GM10266 (cell line): ENCODE measurements at regions not wholly inside any gene's neighbourhood (a gene's known extent, or its start where the extent isn't known, plus 50 kb on each side); places are given as distances from the start of the nearest gene placed in this dataset.

Experiments used
- DNase-seq: peaks from one replicate; pipeline ENCODE4 v3.0.0; 2012; ENCODE audit errors: extremely low spot score
- TF ChIP-seq, protein P1 (sequence below): IDR thresholded peaks from 2 replicates; pipeline ENCODE4 v1.5.1; 2012; ENCODE audit warnings: mild to moderate bottlenecking, low read depth; ENCODE audit not compliant: control insufficient read depth, insufficient read depth; ENCODE audit errors: missing control alignments

DNA sequence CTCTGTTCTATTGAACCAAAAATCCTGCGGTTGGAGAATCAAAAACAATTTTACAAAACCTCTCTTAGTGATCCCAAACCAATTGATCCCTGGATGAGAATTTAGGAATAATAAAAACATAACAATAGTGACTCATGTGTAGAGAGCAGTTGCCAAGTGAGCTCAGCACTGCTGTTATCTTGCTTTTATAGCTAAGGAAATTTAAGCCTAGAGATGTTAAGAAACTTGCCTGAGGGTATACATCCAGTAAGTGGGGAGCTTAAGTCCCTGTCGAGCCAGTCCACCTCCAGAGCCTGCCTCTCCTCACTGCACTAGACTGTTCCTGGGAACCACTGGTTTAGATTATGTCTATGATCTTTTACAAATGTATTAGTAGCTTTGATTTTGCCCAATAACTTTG is 358.4 kb upstream of the LMCD1 start:
- DNase-seq = no peak
- TF ChIP-seq, protein P1, sequence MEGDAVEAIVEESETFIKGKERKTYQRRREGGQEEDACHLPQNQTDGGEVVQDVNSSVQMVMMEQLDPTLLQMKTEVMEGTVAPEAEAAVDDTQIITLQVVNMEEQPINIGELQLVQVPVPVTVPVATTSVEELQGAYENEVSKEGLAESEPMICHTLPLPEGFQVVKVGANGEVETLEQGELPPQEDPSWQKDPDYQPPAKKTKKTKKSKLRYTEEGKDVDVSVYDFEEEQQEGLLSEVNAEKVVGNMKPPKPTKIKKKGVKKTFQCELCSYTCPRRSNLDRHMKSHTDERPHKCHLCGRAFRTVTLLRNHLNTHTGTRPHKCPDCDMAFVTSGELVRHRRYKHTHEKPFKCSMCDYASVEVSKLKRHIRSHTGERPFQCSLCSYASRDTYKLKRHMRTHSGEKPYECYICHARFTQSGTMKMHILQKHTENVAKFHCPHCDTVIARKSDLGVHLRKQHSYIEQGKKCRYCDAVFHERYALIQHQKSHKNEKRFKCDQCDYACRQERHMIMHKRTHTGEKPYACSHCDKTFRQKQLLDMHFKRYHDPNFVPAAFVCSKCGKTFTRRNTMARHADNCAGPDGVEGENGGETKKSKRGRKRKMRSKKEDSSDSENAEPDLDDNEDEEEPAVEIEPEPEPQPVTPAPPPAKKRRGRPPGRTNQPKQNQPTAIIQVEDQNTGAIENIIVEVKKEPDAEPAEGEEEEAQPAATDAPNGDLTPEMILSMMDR = no peak

DNA sequence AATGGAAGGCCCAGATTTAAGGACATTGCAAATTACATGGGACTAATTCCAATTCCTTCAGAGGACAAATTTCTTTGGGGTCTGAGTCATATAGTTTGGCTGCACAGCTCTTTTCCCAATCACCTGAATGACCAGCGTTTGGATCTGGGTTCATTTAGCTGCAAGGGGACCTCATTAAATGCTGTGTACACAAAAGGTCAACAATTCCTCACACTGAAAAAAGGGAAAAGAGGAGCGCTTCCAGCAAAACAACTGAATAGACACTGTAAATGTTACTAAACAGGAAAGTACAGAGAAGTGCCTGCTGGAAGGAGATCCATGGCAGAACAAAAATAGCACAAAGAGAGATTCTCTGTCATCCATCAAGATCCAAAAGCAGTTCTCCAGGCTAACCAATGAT is 356.0 kb upstream of the LMCD1 start:
- no peak for DNase-seq
- TF ChIP-seq, protein P1 = no peak

DNA sequence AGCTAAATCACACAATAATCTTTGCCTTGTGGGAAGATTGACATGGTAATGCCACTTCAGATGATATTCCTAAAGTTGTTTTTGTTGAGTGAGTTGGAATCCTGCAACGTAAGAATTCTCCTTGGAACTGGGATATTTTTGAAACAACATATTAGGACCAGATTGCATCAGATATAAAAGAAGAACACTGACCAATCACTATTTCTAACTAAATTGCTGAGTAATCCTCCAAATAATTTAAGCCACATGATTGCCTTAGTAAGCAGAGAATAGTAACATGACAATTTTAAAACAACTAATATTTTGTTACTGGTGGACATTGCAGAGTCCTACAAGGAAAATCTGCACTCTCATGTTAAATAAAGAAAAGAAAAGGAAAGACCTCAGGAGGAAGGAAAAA is 353.9 kb upstream of the LMCD1 start:
- TF ChIP-seq, protein P1 = no peak

DNA sequence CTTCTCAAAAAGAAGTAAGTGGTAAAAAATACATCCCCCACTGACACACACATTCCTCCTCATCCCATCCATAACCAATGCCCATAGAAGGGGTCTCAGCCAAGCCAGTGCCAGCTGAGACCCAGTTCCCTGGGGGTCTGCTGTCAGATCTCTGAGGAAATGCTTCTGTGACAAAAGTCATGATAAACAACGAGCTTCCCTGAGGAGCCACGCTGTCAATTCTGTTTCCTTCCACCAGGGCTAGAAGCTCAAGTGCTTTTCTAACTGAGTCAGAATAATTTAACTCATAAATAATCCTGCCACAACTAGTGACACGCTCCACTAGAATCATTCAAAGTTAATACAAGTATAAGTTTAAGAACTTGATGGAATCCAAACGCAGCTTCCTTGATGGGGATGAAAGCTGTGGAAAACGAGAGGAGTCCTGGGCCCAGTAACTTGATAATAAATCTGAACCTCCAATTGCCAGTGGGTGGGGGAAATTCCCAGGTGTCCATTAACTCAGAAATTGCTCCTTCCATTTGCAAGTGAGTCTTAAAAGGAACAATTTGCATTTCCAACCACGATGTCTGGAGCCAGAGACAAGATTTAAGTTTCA is 348.7 kb upstream of the LMCD1 start:
- TF ChIP-seq, protein P1 = no peak
- no peak for DNase-seq

More for the DNA sequence above, 353.9 kb upstream of the LMCD1 start:
- DNase-seq = no peak

DNA sequence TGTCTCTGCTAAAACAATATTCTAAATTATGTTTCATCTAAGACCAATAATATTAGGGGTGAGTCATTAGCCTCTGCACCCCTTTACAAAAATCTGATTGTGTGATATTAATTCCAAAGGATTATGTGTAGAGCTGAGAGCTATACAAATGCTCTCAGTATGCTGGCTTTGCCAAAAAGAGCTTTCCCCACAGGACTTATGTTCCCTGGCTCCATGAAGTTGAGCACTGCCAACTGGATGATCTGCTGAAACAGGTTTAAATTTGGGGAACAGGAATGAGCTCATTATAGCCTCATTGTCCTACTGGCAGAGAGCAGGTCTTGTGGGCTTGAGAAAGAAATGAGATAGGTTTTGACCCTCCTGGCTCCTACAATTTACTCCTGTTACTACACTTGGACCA is 347.8 kb upstream of the LMCD1 start:
- TF ChIP-seq, protein P1 = no peak
- no peak for DNase-seq

DNA sequence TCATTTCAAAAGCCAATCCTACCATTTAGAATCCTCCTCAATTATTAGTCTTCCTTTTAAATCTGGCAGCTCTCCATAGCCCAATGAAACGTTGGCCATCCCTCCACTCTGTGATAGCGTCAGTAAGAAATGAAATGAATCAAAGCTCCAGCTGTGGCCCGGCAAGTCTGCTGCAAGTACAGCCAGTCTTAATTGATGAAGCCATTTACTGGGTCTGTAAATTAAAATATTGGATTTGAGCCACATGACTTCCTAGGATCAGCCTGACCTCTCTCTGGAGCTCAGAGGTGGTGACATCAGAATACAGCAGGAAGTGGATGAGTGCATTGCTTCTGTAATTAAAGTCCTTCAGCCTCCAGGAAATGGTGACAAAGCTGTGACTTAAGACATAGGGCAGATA is 347.0 kb upstream of the LMCD1 start:
- TF ChIP-seq, protein P1 = no peak
- DNase-seq = no peak

DNA sequence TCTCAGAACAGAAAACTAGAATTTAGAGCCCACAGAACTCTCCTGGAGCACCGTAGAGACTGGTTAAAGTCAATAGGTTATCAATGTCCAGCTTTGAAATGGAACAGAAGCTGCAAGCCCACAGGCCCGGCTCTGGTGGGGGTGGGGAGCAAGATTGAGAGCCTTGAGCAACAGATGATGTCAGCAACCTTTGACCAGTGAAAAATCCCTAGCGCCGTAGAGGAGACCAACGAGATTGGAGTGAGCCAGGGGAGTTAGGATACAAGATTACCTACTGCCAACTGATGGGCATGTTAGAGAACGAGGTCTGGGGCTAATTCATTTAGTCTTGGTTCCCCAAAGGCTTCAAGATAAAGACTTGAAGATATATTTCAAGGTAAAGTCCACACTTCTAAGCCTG is 345.5 kb upstream of the LMCD1 start:
- TF ChIP-seq, protein P1 = no peak

More for the DNA sequence above, 345.5 kb upstream of the LMCD1 start:
- no peak for DNase-seq
